Activated CD8-positive, alpha-beta memory T cell treated with anti-CD3 and anti-CD28 coated beads, Interleukin-2, amount 50 U/mL, for 4 hours (primary cell): ENCODE measurements at regions not wholly inside any gene's neighbourhood (a gene's known extent, or its start where the extent isn't known, plus 50 kb on each side); places are given as distances from the start of the nearest gene placed in this dataset.
"Not testable (repeated sequence)": the region's sequence is repeated elsewhere in the genome, so short reads cannot be mapped to it uniquely, and the experiment has no call there.

Experiments
- DNase-seq: peaks from one replicate; pipeline ENCODE4 v3.0.0-alpha.2; 2020

- no peak for DNase-seq
Measured at GRCh38 chrX:11836284-11836683, 78.2 kb downstream of the MSL3 start.

GRCh38 chrX:11837437-11837836 is 79.4 kb downstream of the MSL3 start:
- no peak for DNase-seq

GRCh38 chrX:11864171-11864570 is 106.1 kb downstream of the MSL3 start:
- DNase-seq: no peak

- no peak for DNase-seq
Measured at GRCh38 chrX:11867610-11868345, 109.7 kb downstream of the MSL3 start.

- DNase-seq: no peak
Measured at GRCh38 chrX:11870789-11871188, 112.8 kb downstream of the MSL3 start.

GRCh38 chrX:11881485-11882170 is 123.6 kb downstream of the MSL3 start:
- DNase-seq: no peak

GRCh38 chrX:11886745-11887144 is 128.7 kb downstream of the MSL3 start:
- DNase-seq: no peak

GRCh38 chrX:11887175-11887574 is 129.1 kb downstream of the MSL3 start:
- no peak for DNase-seq

GRCh38 chrX:11888421-11888820 is 130.4 kb downstream of the MSL3 start:
- no peak for DNase-seq

GRCh38 chrX:11889791-11890190 is 131.8 kb downstream of the MSL3 start:
- DNase-seq: no peak

GRCh38 chrX:11890836-11891514 is 132.9 kb downstream of the MSL3 start:
- no peak for DNase-seq

GRCh38 chrX:11893933-11894710 is 136.1 kb downstream of the MSL3 start:
- DNase-seq: no peak

- DNase-seq: no peak
Measured at GRCh38 chrX:11899091-11899490, 141.1 kb downstream of the MSL3 start.

- not testable (repeated sequence) for DNase-seq
Measured at GRCh38 chrX:11905933-11906332, 147.9 kb downstream of the MSL3 start.

GRCh38 chrX:11908371-11908770 is 150.3 kb downstream of the MSL3 start:
- peak; percentile 14 for DNase-seq

- no peak for DNase-seq
Measured at GRCh38 chrX:11913001-11913400, 155.0 kb downstream of the MSL3 start.

GRCh38 chrX:11929476-11929875 is 171.4 kb downstream of the MSL3 start:
- no peak for DNase-seq

GRCh38 chrX:11932423-11932822 is 174.4 kb downstream of the MSL3 start:
- DNase-seq: no peak

- DNase-seq: no peak
Measured at GRCh38 chrX:11934089-11934488, 176.1 kb downstream of the MSL3 start.

- DNase-seq: no peak
Measured at GRCh38 chrX:11941571-11941970, 183.5 kb downstream of the MSL3 start.

- DNase-seq: no peak
Measured at GRCh38 chrX:11944501-11944900, 186.5 kb downstream of the MSL3 start.

- no peak for DNase-seq
Measured at GRCh38 chrX:11949291-11949690, 189.0 kb upstream of the FRMPD4 start.

GRCh38 chrX:11952176-11952720 is 186.0 kb upstream of the FRMPD4 start:
- DNase-seq: no peak
